Pancreas (tissue), 10 donors: ENCODE measurements at regions not wholly inside any gene's neighbourhood (a gene's known extent, or its start where the extent isn't known, plus 50 kb on each side); places are given as distances from the start of the nearest gene placed in this dataset.

Source experiments
- ATAC-seq, 4 donors: fragments of 200-7000 bp; cut with Tn5 transposase; one replicate each; pipeline versions ENCODE4 v1.8.0 to v1.9.1; 2020; ENCODE audit warnings: mild to moderate bottlenecking in 4 of 4, moderate library complexity in 4 of 4
- DNase-seq, 6 donors: peaks; one replicate each; pipeline ENCODE4 v3.0.0-alpha.2; 2020
- FAIRE-seq: peaks from 2 replicates; lab custom pipeline; 2012; peaks lifted over from hg19 to GRCh38; lab: Jason Lieb, UNC
- H3K27ac ChIP-seq, 4 donors: fragments of 200-600 bp; sonication (generic); 1 replicate in 3 of 4; 2 replicates in 1 of 4; pipeline versions ENCODE4 v1.5.0 to v1.8.0; 2020
- H3K27me3 ChIP-seq, 4 donors: fragments of 200-600 bp; one replicate each; pipeline ENCODE4 v1.8.0; 2021
- H3K36me3 ChIP-seq, 3 donors: fragments of 200-600 bp; sonication (generic) in 1 of 3; one replicate each; pipeline versions ENCODE4 v1.5.0 to v1.8.0; 2020 to 2021
- H3K4me1 ChIP-seq, 3 donors: fragments of 200-600 bp; one replicate each; pipeline ENCODE4 v1.8.0; 2021
- H3K4me3 ChIP-seq, 4 donors: fragments of 200-600 bp; sonication (generic) in 2 of 4; one replicate each; pipeline versions ENCODE4 v1.5.0 to v1.8.0; 2020 to 2021
- H3K9me3 ChIP-seq, 4 donors: fragments of 200-600 bp; one replicate each; pipeline ENCODE4 v1.8.0; 2021
- WGBS, 2 donors: extraction: QIAGEN DNeasy Blood & Tissue Kit; methylation state at CpG; one replicate each; pipeline ENCODE4 v1.1.7; 2013; 5-methylcytosine and 5-hydroxymethylcytosine counted together
- intact Hi-C, 3 donors: fragments of 100-400 bp; cut with DNase I; formaldehyde crosslinking; loops; one replicate each; pipeline versions ENCODE4 v1.11.1 to v1.14.2; 2022
- TF ChIP-seq, protein P1 (sequence below), 4 donors: fragments of 200-600 bp; sonication (generic) in 3 of 4; IDR thresholded peaks; one replicate each; pipeline versions ENCODE4 v1.5.0 to v1.8.0; 2021; ENCODE audit warnings: antibody characterized with exemption in 4 of 4
- donor health status: healthy with polysubstance abuse.
- donor health status: DM: no; HTN: no; CAD: no; lungs with moderate emphysema.
- donor health status: DM: no; HTN: no; CAD: no.
- donor health status: control.
- donor health status: control.
- donor health status: Bipolar disorder and iron deficiency.
- donor health status: DM: yes; HTN: yes; CAD: no.
- donor health status: DM: no; HTN: no; CAD: no.
- donor health status: DM: no; HTN: no; CAD: no.
- donor health status: DM: yes; HTN: yes; CAD: no.

DNA sequence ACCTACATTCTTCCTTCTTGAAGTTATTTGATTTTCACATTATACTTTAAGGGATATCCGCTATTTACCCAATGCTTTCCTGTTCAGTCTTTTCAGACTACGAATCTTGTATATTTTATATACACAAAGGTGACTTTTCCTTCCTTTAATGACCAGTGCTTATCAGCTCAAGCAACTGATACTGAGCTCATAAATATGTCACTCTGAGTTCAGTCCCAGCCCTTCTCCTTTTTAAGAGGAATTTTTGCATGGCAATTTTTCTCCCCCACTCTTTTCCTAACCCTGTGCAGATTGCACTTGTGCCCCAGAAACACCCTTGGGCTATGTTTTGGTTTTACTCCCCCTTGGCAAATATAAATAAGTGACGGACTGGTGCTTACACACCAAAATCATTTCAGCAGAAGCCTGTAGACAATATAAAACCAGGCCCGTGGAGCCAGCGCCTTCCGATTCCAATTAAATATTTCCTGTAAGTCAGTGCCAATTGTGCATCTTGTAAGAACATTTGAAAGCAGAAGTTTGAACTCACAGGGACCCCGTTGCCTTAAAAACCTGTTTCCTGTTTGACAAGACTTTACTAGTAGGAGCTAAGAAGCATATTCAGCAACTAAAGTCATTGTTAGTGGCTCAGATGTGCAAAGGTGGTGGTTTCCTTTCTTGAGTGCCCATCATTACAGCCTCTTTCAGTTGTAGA is 66.3 kb upstream of the GATA6 start:
- Histone ChIP-seq H3K4me3 (no peak overlapping the region), H3K9me3 (no peaks in the 10 kb centered on the region), H3K36me3 (no peaks in the 10 kb centered on the region), H3K27ac (no peak overlapping the region), H3K27me3 (no peaks in the 10 kb centered on the region), H3K4me1 (peaks cover 0 to 6% (median 4%) of the 10 kb centered on the region in 3 donors)
- no peak for ATAC-seq
- no peak for FAIRE-seq
- TF ChIP-seq, protein P1, sequence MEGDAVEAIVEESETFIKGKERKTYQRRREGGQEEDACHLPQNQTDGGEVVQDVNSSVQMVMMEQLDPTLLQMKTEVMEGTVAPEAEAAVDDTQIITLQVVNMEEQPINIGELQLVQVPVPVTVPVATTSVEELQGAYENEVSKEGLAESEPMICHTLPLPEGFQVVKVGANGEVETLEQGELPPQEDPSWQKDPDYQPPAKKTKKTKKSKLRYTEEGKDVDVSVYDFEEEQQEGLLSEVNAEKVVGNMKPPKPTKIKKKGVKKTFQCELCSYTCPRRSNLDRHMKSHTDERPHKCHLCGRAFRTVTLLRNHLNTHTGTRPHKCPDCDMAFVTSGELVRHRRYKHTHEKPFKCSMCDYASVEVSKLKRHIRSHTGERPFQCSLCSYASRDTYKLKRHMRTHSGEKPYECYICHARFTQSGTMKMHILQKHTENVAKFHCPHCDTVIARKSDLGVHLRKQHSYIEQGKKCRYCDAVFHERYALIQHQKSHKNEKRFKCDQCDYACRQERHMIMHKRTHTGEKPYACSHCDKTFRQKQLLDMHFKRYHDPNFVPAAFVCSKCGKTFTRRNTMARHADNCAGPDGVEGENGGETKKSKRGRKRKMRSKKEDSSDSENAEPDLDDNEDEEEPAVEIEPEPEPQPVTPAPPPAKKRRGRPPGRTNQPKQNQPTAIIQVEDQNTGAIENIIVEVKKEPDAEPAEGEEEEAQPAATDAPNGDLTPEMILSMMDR (IDR thresholded peaks at IDR 0.05), result no peak
- intact Hi-C loops, result loop anchor here in 1 of 3 donors (10.0 kb wide), 1 partner anchor 62 kb away; the partner anchor contains the start of gene GATA6
- DNase-seq, result no peak
- 48 to 51% methylated on average over 7 of the region's 7 CpGs for WGBS, 2 donors

DNA sequence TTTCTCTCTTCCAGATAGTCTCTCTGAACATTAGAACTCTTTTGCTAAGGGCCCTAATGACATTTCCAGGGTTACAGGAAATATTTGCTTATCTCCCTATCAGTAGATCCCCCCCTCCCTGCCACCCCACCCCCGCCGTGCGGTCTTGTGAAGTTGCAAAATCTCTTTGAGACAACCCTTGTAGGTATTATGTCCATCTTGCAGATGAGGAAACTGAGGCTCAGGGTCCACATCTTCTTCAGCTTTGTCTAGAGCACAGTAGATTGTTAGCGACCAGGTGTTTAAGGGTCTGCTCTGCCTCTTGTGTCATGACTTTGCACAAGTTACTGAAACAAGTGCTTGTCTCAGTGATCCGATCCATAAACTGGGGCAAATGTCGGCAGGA is 65.8 kb upstream of the GATA6 start:
- 79 to 84% methylated on average over 6 of the region's 6 CpGs for WGBS, 2 donors
- TF ChIP-seq, protein P1 (IDR thresholded peaks at IDR 0.05), result no peak
- intact Hi-C loops, result loop anchor here in 1 of 3 donors (10.0 kb wide), 1 partner anchor 61 kb away; the partner anchor contains the start of gene GATA6
- DNase-seq, result no peak
- Histone ChIP-seq H3K36me3 (no peaks in the 10 kb centered on the region), H3K4me1 (peaks cover 0 to 6% (median 4%) of the 10 kb centered on the region in 3 donors), H3K27me3 (no peaks in the 10 kb centered on the region), H3K9me3 (no peaks in the 10 kb centered on the region), H3K4me3 (no peak overlapping the region), H3K27ac (no peak overlapping the region)
- ATAC-seq, result no peak
- no peak for FAIRE-seq

DNA sequence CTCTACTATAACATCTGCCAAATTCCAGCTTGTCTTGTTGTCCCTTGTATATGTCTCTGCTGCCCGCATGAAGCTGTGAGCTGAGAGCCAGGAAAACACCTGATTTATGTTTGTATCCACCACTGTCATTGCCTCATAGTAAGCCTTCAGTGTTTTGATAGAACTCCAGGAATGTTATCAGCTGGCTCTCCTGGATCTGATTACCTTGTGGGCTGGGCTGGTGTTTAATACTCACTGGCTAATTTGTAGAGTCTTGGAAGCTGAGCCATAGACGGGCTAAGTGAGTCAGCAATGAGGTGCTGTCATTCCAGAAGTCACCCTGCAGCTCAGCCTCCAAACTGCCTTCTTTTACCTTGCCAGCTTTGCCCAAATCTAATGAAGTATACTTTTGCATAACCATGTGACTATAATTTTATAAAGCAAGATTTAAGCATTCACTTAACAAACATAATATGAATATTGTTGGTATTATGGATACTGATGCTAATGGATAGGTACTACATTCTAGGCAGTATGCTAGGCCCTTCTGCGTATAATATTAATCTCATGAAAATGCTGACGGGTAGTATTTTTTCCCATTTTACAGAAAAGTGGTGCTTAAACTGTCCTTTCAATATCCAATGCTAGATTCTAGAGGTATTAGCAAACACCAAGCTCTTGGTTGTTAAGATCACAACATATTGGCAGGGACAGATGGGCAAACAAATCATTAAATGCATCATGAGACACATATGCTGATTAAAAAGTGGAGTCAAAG is 62.7 kb upstream of the GATA6 start:
- ATAC-seq, result peak; percentile 88 to 92 (median 92)
- intact Hi-C loops, result loop anchor here in 1 of 3 donors (10.0 kb wide), 1 partner anchor 58 kb away; the partner anchor contains the start of gene GATA6

DNA sequence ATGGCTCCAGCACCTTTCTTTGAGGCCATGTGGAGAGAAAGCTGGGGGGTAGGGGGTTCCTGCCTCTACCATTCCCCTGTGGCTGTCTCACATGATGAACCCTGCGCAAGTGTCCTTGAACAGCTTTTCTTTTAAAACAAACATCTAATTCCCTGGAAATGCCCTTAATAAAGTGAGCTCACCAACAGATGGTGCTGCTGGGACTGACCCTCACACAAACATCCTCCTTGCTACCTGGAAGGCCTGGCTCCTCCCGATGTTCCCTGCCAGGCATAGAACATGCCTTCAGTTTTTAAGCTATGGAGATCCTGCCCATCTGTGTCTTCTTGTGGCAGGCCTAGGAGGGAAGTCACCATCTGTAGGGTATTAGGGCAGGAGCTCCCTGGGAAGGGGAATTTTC is 60.7 kb upstream of the GATA6 start:
- H3K4me1 ChIP-seq, result peaks cover 0 to 8% (median 0%) of the 10 kb centered on the region in 3 donors
- WGBS, 2 donors, result 21 to 22% methylated on average over 2 of the region's 2 CpGs
- intact Hi-C loops, result loop anchor here in 1 of 3 donors (10.0 kb wide), 1 partner anchor 56 kb away; the partner anchor contains the start of gene GATA6
- H3K36me3 ChIP-seq, result no peaks in the 10 kb centered on the region
- no peaks in the 10 kb centered on the region for H3K27me3 ChIP-seq
- H3K9me3 ChIP-seq, result no peaks in the 10 kb centered on the region
- FAIRE-seq (no peak), DNase-seq (peak in 2 of 6 donors; percentile 22 to 24), ATAC-seq (peak in 3 of 4 donors; percentile 54 to 71 (median 59))
- TF ChIP-seq, protein P1 (IDR thresholded peaks at IDR 0.05), result peak in 1 of 4 donors; percentile 11
- H3K27ac ChIP-seq, result no peak overlapping the region
- no peak overlapping the region for H3K4me3 ChIP-seq

More for the DNA sequence above, 62.7 kb upstream of the GATA6 start:
- Histone ChIP-seq H3K27ac (peak overlapping the region in 2 of 4 donors; percentile 2 to 40), H3K4me3 (no peak overlapping the region), H3K9me3 (no peaks in the 10 kb centered on the region), H3K27me3 (no peaks in the 10 kb centered on the region), H3K36me3 (no peaks in the 10 kb centered on the region), H3K4me1 (peaks cover 0 to 6% (median 4%) of the 10 kb centered on the region in 3 donors)
- TF ChIP-seq, protein P1 (IDR thresholded peaks at IDR 0.05), result no peak
- 54 to 56% methylated on average over 4 of the region's 4 CpGs for WGBS, 2 donors
- FAIRE-seq, result no peak
- peak in 3 of 6 donors; percentile 43 to 63 (median 47) for DNase-seq
